SK-N-MC (cell line): ENCODE measurements at regions not wholly inside any gene's neighbourhood (a gene's known extent, or its start where the extent isn't known, plus 50 kb on each side); places are given as distances from the start of the nearest gene placed in this dataset.

Experiments used
- EZH2 ChIP-seq: fragments of 200-600 bp; sonication (generic); IDR thresholded peaks from one replicate; pipeline ENCODE4 v1.6.1; 2017; ENCODE audit warnings: antibody characterized with exemption
- FOXP2 ChIP-seq: optimal IDR thresholded peaks from 2 replicates; pipeline ENCODE3; 2011; ENCODE audit warnings: mild to moderate bottlenecking, moderate library complexity; ENCODE audit not compliant: insufficient read depth; ENCODE audit errors: extremely low read length, control extremely low read depth
- POLR2AphosphoS5 ChIP-seq: IDR thresholded peaks from 2 replicates; pipeline ENCODE4 v1.6.1; 2012; ENCODE audit warnings: mild to moderate bottlenecking, low read depth, low read length, borderline replicate concordance

GRCh38 chr11:31926816-31927528 is 115.8 kb upstream of the PAX6 start:
- no peak for TF ChIP-seq EZH2
- TF ChIP-seq FOXP2 = no peak
- TF ChIP-seq POLR2AphosphoS5 = no peak
